B cell (primary cell): ENCODE measurements at regions not wholly inside any gene's neighbourhood (a gene's known extent, or its start where the extent isn't known, plus 50 kb on each side); places are given as distances from the start of the nearest gene placed in this dataset.
"Not testable (repeated sequence)": the region's sequence is repeated elsewhere in the genome, so short reads cannot be mapped to it uniquely, and the experiment has no call there.

ENCODE experiments used
- ATAC-seq: fragments of 200-7000 bp; cut with Tn5 transposase; one replicate; pipeline ENCODE4 v1.10.0; 2021; ENCODE audit warnings: low read depth, mild to moderate bottlenecking, moderate number of reproducible peaks, moderate library complexity
- CTCF ChIA-PET: fragments of 350-600 bp; sonication (Branson Sonifier 250); formaldehyde crosslinking; loops from one replicate; lab custom pipeline; 2021; ENCODE audit warnings: antibody characterized with exemption, inconsistent platforms; lab: Charles Lee
- POLR2A ChIA-PET: fragments of 350-600 bp; sonication (Branson Sonifier 250); formaldehyde crosslinking; loops from one replicate; lab custom pipeline; 2021; ENCODE audit warnings: antibody characterized with exemption; lab: Charles Lee
- DNase-seq: peaks from one replicate; pipeline ENCODE4 v3.0.0; 2013
- H2AFZ ChIP-seq: 2 replicates; pipeline ENCODE4 v1.6.1; 2012; ENCODE audit warnings: mild to moderate bottlenecking, low read depth, low read length; ENCODE audit not compliant: insufficient read depth, poor library complexity, severe bottlenecking
- H3K27ac ChIP-seq, 2 donors: 1 replicate in 1 of 2; 2 replicates in 1 of 2; pipeline ENCODE4 v1.5.1; 2012 to 2013; ENCODE audit warnings: low read length in 2 of 2, mild to moderate bottlenecking in 2 of 2, moderate library complexity in 1 of 2
- H3K27me3 ChIP-seq, 4 experiments: fragments of 200-600 bp in 1 of 4; sonication (generic) in 1 of 4; replicated peaks in 1 of 4; 1 replicate in 2 of 4; 2 replicates in 2 of 4; pipeline versions ENCODE4 v1.6.1 to v1.7.0; 2013 to 2016; ENCODE audit warnings: low read length in 3 of 4, mild to moderate bottlenecking in 2 of 4, mixed read lengths in 1 of 4, moderate library complexity in 1 of 4; ENCODE audit not compliant: insufficient read depth in 4 of 4, control insufficient read depth in 3 of 4; ENCODE audit errors: control extremely low read depth in 1 of 4
- H3K36me3 ChIP-seq, 2 experiments: replicated peaks in 1 of 2; 1 replicate in 1 of 2; 2 replicates in 1 of 2; pipeline versions ENCODE4 v1.6.1 to v1.7.1; 2013; ENCODE audit warnings: low read length in 1 of 2; ENCODE audit not compliant: insufficient read depth in 2 of 2, control insufficient read depth in 1 of 2; ENCODE audit errors: control extremely low read depth in 1 of 2, extremely low read depth in 1 of 2
- H3K4me1 ChIP-seq, 2 donors: fragments of 200-600 bp in 1 of 2; sonication (generic) in 1 of 2; 1 replicate in 1 of 2; 2 replicates in 1 of 2; pipeline versions ENCODE4 v1.5.1 to v1.6.1; 2013 to 2017; ENCODE audit warnings: low read length in 2 of 2; ENCODE audit not compliant: control insufficient read depth in 2 of 2, insufficient read depth in 2 of 2
- H3K4me2 ChIP-seq: replicated peaks from 2 replicates; pipeline ENCODE3; 2012; ENCODE audit warnings: mild to moderate bottlenecking, low read depth, low read length; ENCODE audit not compliant: poor library complexity, severe bottlenecking
- H3K4me3 ChIP-seq, 5 experiments: fragments of 200-600 bp in 1 of 5; sonication (generic) in 1 of 5; 1 replicate in 3 of 5; 2 replicates in 2 of 5; pipeline versions ENCODE4 v1.5.1 to v1.7.0; 2011 to 2016; ENCODE audit warnings: low read length in 4 of 5, mild to moderate bottlenecking in 4 of 5, low read depth in 2 of 5, control low read depth in 1 of 5, moderate library complexity in 1 of 5; ENCODE audit not compliant: insufficient read depth in 1 of 5; ENCODE audit errors: control extremely low read depth in 1 of 5, extremely low read depth in 1 of 5
- H3K79me2 ChIP-seq: fragments of 200-600 bp; sonication (generic); one replicate; pipeline ENCODE4 v1.6.0; 2016; ENCODE audit warnings: low read length; ENCODE audit not compliant: control insufficient read depth, insufficient read depth
- H3K9ac ChIP-seq: fragments of 200-600 bp; sonication (generic); 2 replicates; pipeline ENCODE4 v1.6.1; 2017; ENCODE audit warnings: mild to moderate bottlenecking, low read length, moderate library complexity
- H3K9me3 ChIP-seq, 3 donors: one replicate each; pipeline versions ENCODE4 v1.6.1 to v1.7.1; 2013; ENCODE audit warnings: low read length in 2 of 3; ENCODE audit not compliant: control insufficient read depth in 2 of 3, insufficient read depth in 1 of 3; ENCODE audit errors: control extremely low read depth in 1 of 3
- H4K20me1 ChIP-seq: 2 replicates; pipeline ENCODE4 v1.6.0; 2012; ENCODE audit warnings: mild to moderate bottlenecking, low read length; ENCODE audit not compliant: insufficient read depth, control insufficient read depth, poor library complexity, severe bottlenecking
- H3K27ac Mint-ChIP-seq: one replicate; pipeline ENCODE4 v1.8.0; 2021; ENCODE audit warnings: mixed read lengths
- H3K27me3 Mint-ChIP-seq: one replicate; pipeline ENCODE4 v1.8.0; 2021; ENCODE audit warnings: mixed read lengths
- H3K4me1 Mint-ChIP-seq: one replicate; pipeline ENCODE4 v1.8.0; 2021; ENCODE audit warnings: mixed read lengths
- H3K4me3 Mint-ChIP-seq: one replicate; pipeline ENCODE4 v1.8.0; 2021; ENCODE audit warnings: mixed read lengths
- H3K9me3 Mint-ChIP-seq: one replicate; pipeline ENCODE4 v1.8.0; 2022; ENCODE audit warnings: mixed read lengths; ENCODE audit not compliant: insufficient read depth
- CTCF ChIP-seq: fragments of 200-600 bp; IDR thresholded peaks from one replicate; pipeline ENCODE4 v1.8.0; 2022; ENCODE audit warnings: antibody characterized with exemption, mild to moderate bottlenecking
- EZH2 ChIP-seq: IDR thresholded peaks from 2 replicates; pipeline ENCODE4 v1.6.1; 2012; ENCODE audit warnings: borderline replicate concordance, low read depth, mild to moderate bottlenecking, moderate library complexity, low read length; ENCODE audit not compliant: insufficient read depth, poor library complexity, severe bottlenecking
- WGBS: methylation state at CpG from one replicate; pipeline ENCODE4 v1.1.5; 2013; ENCODE audit warnings: missing lambda C conversion rate; ENCODE audit not compliant: insufficient coverage; 5-methylcytosine and 5-hydroxymethylcytosine counted together
- intact Hi-C: fragments of 100-400 bp; cut with micrococcal nuclease; formaldehyde crosslinking; loops from one replicate; pipeline ENCODE4 v1.10.0; 2022

- no peak overlapping the region for H3K27ac ChIP-seq
- ATAC-seq (no peak), DNase-seq (no peak)
- no peaks in the 10 kb centered on the region for H3K27me3 ChIP-seq
- Mint-ChIP-seq H3K9me3 (peaks cover 16% of the 10 kb centered on the region), H3K4me1 (no peaks in the 10 kb centered on the region), H3K27me3 (peaks cover 12% of the 10 kb centered on the region), H3K27ac (no peak overlapping the region), H3K4me3 (no peak overlapping the region)
- no peak overlapping the region for H2AFZ ChIP-seq
- peaks cover 0 to 20% (median 12%) of the 10 kb centered on the region in 3 donors for H3K9me3 ChIP-seq
- H3K36me3 ChIP-seq = no peaks in the 10 kb centered on the region
- TF ChIP-seq EZH2 (no peak), CTCF (no peak)
- no peak overlapping the region for H3K4me3 ChIP-seq
- H4K20me1 ChIP-seq = no peaks in the 10 kb centered on the region
- no peak overlapping the region for H3K9ac ChIP-seq
- CTCF ChIA-PET = no interaction called here
- POLR2A ChIA-PET = no interaction called here
- no peaks in the 10 kb centered on the region for H3K79me2 ChIP-seq
- no peaks in the 10 kb centered on the region for H3K4me1 ChIP-seq
- no peak overlapping the region for H3K4me2 ChIP-seq
- intact Hi-C loops = no loop called here
These were observed 79.7 kb upstream of the KCTD1 start for GRCh38 chr18:26628017-26628416.

- H3K27ac Mint-ChIP-seq = no peak overlapping the region
These were observed 76.1 kb upstream of the KCTD1 start for GRCh38 chr18:26624443-26624842.

GRCh38 chr18:26623314-26623713, 75.0 kb upstream of the KCTD1 start:
- H2AFZ ChIP-seq, H3K4me3 ChIP-seq, DNase-seq, H3K27me3 Mint-ChIP-seq, H3K27ac ChIP-seq, H4K20me1 ChIP-seq, H3K4me3 Mint-ChIP-seq, ATAC-seq, H3K27me3 ChIP-seq, H3K36me3 ChIP-seq, CTCF ChIA-PET, H3K79me2 ChIP-seq, H3K9ac ChIP-seq, H3K27ac Mint-ChIP-seq, H3K4me2 ChIP-seq, POLR2A ChIA-PET, H3K4me1 ChIP-seq, H3K4me1 Mint-ChIP-seq, intact Hi-C loops: not testable (repeated sequence)
- peaks cover 0 to 22% (median 17%) of the 10 kb centered on the region in 3 donors for H3K9me3 ChIP-seq
- no CpG with 5 or more reads among the region's 2 CpGs for WGBS
- H3K9me3 Mint-ChIP-seq = peaks cover 19% of the 10 kb centered on the region

More at GRCh38 chr18:26624443-26624842, 76.1 kb upstream of the KCTD1 start:
- H3K27me3 Mint-ChIP-seq = peaks cover 12% of the 10 kb centered on the region
- H3K9me3 Mint-ChIP-seq = peaks cover 19% of the 10 kb centered on the region
- no peak for DNase-seq
- Histone ChIP-seq H3K27me3 (no peaks in the 10 kb centered on the region), H3K4me1 (no peaks in the 10 kb centered on the region), H3K27ac (no peak overlapping the region), H3K9ac (no peak overlapping the region), H4K20me1 (no peaks in the 10 kb centered on the region), H3K36me3 (no peaks in the 10 kb centered on the region), H2AFZ (no peak overlapping the region), H3K79me2 (no peaks in the 10 kb centered on the region), H3K4me3 (no peak overlapping the region), H3K9me3 (peaks cover 0 to 22% (median 17%) of the 10 kb centered on the region in 3 donors), H3K4me2 (no peak overlapping the region)
- 100% methylated on average over 2 of the region's 4 CpGs for WGBS
- intact Hi-C loops = no loop called here
- no peak for TF ChIP-seq EZH2
- no peak for TF ChIP-seq CTCF
- CTCF ChIA-PET = no interaction called here
- no peak for ATAC-seq
- no peak overlapping the region for H3K4me3 Mint-ChIP-seq
- POLR2A ChIA-PET = no interaction called here
- H3K4me1 Mint-ChIP-seq = no peaks in the 10 kb centered on the region
